PFSK-1 (cell line): ENCODE measurements at regions not wholly inside any gene's neighbourhood (a gene's known extent, or its start where the extent isn't known, plus 50 kb on each side); places are given as distances from the start of the nearest gene placed in this dataset.

Experiments used
- FOXP2 ChIP-seq: optimal IDR thresholded peaks from 2 replicates; pipeline ENCODE3; 2011; ENCODE audit warnings: borderline replicate concordance, control low read depth, inconsistent platforms; ENCODE audit not compliant: insufficient read depth; ENCODE audit errors: extremely low read length, extremely low read depth
- POLR2AphosphoS5 ChIP-seq: IDR thresholded peaks from 2 replicates; pipeline ENCODE4 v1.6.1; 2012; ENCODE audit warnings: low read depth, mild to moderate bottlenecking, control low read depth, low read length, moderate library complexity
- REST ChIP-seq, 2 experiments: IDR thresholded peaks; 2 replicates each; pipeline versions ENCODE4 v1.6.1 to v1.8.0; 2011 to 2012; ENCODE audit warnings: low read depth in 2 of 2, low read length in 2 of 2, control low read depth in 1 of 2, inconsistent platforms in 1 of 2, mild to moderate bottlenecking in 1 of 2, moderate library complexity in 1 of 2; ENCODE audit not compliant: insufficient read depth in 1 of 2
- SIN3A ChIP-seq: IDR thresholded peaks from 2 replicates; pipeline ENCODE4 v1.6.1; 2012; ENCODE audit warnings: mild to moderate bottlenecking, low read length, moderate library complexity, borderline replicate concordance; ENCODE audit not compliant: insufficient read depth
- TAF1 ChIP-seq: IDR thresholded peaks from 2 replicates; pipeline ENCODE4 v1.6.1; 2012; ENCODE audit warnings: low read length, control low read depth, borderline replicate concordance; ENCODE audit not compliant: insufficient read depth

- TF ChIP-seq POLR2AphosphoS5 (no peak), REST (IDR thresholded peaks at IDR 0.05; ENCODE audit: insufficient read depth in 1 of 2, low read depth in 2 of 2, low read length in 2 of 2) (no peak), TAF1 (no peak), SIN3A (no peak), FOXP2 (no peak)
These were observed 452.9 kb downstream of the DTHD1 start for GRCh38 chr4:36734334-36734733.
